Hepatocyte (in vitro differentiated cells): ENCODE measurements at regions not wholly inside any gene's neighbourhood (a gene's known extent, or its start where the extent isn't known, plus 50 kb on each side); places are given as distances from the start of the nearest gene placed in this dataset.
"Not testable (repeated sequence)": the region's sequence is repeated elsewhere in the genome, so short reads cannot be mapped to it uniquely, and the experiment has no call there.

Source experiments
- EZH2 ChIP-seq: fragments of 200-600 bp; sonication (generic); IDR thresholded peaks from 2 replicates; pipeline ENCODE4 v1.6.1; 2016; ENCODE audit warnings: antibody characterized with exemption, mild to moderate bottlenecking, borderline replicate concordance
- EZH2phosphoT487 ChIP-seq: fragments of 200-600 bp; sonication (generic); IDR thresholded peaks from one replicate; pipeline ENCODE4 v1.6.1; 2018; ENCODE audit warnings: antibody characterized with exemption, mild to moderate bottlenecking, low read depth, moderate library complexity; ENCODE audit not compliant: unreplicated experiment, severe bottlenecking
- TF ChIP-seq, protein P1 (sequence below): fragments of 200-600 bp; sonication (generic); IDR thresholded peaks from 2 replicates; pipeline ENCODE4 v1.5.1; 2016; ENCODE audit warnings: antibody characterized with exemption, mild to moderate bottlenecking; ENCODE audit not compliant: poor library complexity

DNA sequence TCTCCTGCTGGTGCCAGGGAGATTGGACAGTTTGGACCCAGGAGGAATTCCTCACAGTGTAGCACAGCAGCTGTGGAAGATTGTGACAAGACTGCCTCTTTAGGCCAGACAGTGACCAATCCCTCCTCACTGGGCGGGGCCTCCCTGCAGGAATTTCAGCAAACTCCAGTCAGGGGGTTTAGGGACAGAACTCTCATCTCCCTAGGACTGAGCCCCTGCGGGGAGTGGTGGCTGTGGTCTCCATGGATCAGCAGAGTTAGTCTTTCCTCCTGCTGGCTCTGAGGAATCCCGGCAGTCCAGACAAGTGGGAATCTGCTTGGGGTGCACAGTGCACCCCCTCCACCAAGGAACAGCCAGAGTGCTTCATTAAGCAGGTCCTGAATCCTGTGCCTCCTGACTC, 697.1 kb upstream of the PABPC5 start:
- TF ChIP-seq, protein P1, sequence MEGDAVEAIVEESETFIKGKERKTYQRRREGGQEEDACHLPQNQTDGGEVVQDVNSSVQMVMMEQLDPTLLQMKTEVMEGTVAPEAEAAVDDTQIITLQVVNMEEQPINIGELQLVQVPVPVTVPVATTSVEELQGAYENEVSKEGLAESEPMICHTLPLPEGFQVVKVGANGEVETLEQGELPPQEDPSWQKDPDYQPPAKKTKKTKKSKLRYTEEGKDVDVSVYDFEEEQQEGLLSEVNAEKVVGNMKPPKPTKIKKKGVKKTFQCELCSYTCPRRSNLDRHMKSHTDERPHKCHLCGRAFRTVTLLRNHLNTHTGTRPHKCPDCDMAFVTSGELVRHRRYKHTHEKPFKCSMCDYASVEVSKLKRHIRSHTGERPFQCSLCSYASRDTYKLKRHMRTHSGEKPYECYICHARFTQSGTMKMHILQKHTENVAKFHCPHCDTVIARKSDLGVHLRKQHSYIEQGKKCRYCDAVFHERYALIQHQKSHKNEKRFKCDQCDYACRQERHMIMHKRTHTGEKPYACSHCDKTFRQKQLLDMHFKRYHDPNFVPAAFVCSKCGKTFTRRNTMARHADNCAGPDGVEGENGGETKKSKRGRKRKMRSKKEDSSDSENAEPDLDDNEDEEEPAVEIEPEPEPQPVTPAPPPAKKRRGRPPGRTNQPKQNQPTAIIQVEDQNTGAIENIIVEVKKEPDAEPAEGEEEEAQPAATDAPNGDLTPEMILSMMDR = not testable (repeated sequence)
- not testable (repeated sequence) for TF ChIP-seq EZH2phosphoT487, EZH2
